SK-N-MC (cell line): ENCODE measurements at regions not wholly inside any gene's neighbourhood (a gene's known extent, or its start where the extent isn't known, plus 50 kb on each side); places are given as distances from the start of the nearest gene placed in this dataset.

Experiments used
- EZH2 ChIP-seq: fragments of 200-600 bp; sonication (generic); IDR thresholded peaks from one replicate; pipeline ENCODE4 v1.6.1; 2017; ENCODE audit warnings: antibody characterized with exemption
- FOXP2 ChIP-seq: optimal IDR thresholded peaks from 2 replicates; pipeline ENCODE3; 2011; ENCODE audit warnings: mild to moderate bottlenecking, moderate library complexity; ENCODE audit not compliant: insufficient read depth; ENCODE audit errors: extremely low read length, control extremely low read depth
- POLR2AphosphoS5 ChIP-seq: IDR thresholded peaks from 2 replicates; pipeline ENCODE4 v1.6.1; 2012; ENCODE audit warnings: mild to moderate bottlenecking, low read depth, low read length, borderline replicate concordance

- TF ChIP-seq EZH2 (no peak), POLR2AphosphoS5 (no peak), FOXP2 (no peak)
Measured at GRCh38 chr1:118827636-118828035, 160.5 kb downstream of the TBX15 start.
